Liver (tissue), 8 donors: ENCODE measurements at regions not wholly inside any gene's neighbourhood (a gene's known extent, or its start where the extent isn't known, plus 50 kb on each side); places are given as distances from the start of the nearest gene placed in this dataset.
"Not testable (repeated sequence)": the region's sequence is repeated elsewhere in the genome, so short reads cannot be mapped to it uniquely, and the experiment has no call there.

ENCODE experiments used
- DNase-seq: peaks from one replicate; pipeline ENCODE4 v3.0.0-alpha.2; 2017; ENCODE audit warnings: low spot score
- H3K27ac ChIP-seq, 2 donors: one replicate each; pipeline ENCODE4 v1.7.0; 2013; ENCODE audit warnings: inconsistent platforms in 2 of 2, low read length in 2 of 2, control low read depth in 1 of 2, low read depth in 1 of 2, mild to moderate bottlenecking in 1 of 2
- H3K27me3 ChIP-seq, 4 donors: one replicate each; pipeline versions ENCODE4 v1.6.1 to v1.7.0; 2013; ENCODE audit warnings: low read length in 3 of 4, inconsistent platforms in 1 of 4, mild to moderate bottlenecking in 1 of 4, moderate library complexity in 1 of 4; ENCODE audit not compliant: control insufficient read depth in 4 of 4, insufficient read depth in 4 of 4
- H3K36me3 ChIP-seq, 4 donors: one replicate each; pipeline versions ENCODE4 v1.6.1 to v1.7.0; 2013; ENCODE audit warnings: low read length in 3 of 4, mild to moderate bottlenecking in 3 of 4, low read depth in 1 of 4, moderate library complexity in 1 of 4; ENCODE audit not compliant: control insufficient read depth in 4 of 4, insufficient read depth in 3 of 4
- H3K4me1 ChIP-seq, 4 donors: one replicate each; pipeline versions ENCODE4 v1.6.1 to v1.7.0; 2013; ENCODE audit warnings: low read length in 3 of 4, mild to moderate bottlenecking in 3 of 4, moderate library complexity in 1 of 4; ENCODE audit not compliant: control insufficient read depth in 4 of 4, insufficient read depth in 4 of 4
- H3K4me3 ChIP-seq, 3 donors: one replicate each; pipeline versions ENCODE4 v1.6.1 to v1.7.0; 2013; ENCODE audit warnings: low read length in 3 of 3, control low read depth in 1 of 3, low read depth in 1 of 3, mild to moderate bottlenecking in 1 of 3
- H3K9ac ChIP-seq, 2 donors: one replicate each; pipeline ENCODE4 v1.7.0; 2013; ENCODE audit warnings: low read length in 2 of 2, mild to moderate bottlenecking in 2 of 2, moderate library complexity in 2 of 2, control low read depth in 1 of 2, low read depth in 1 of 2
- H3K9me3 ChIP-seq, 4 donors: one replicate each; pipeline versions ENCODE4 v1.6.1 to v1.7.0; 2013; ENCODE audit warnings: low read length in 3 of 4; ENCODE audit not compliant: control insufficient read depth in 4 of 4
- ATF3 ChIP-seq: IDR thresholded peaks from 2 replicates; pipeline ENCODE4 v1.6.1; 2016; ENCODE audit warnings: antibody characterized with exemption
- EGR1 ChIP-seq, 2 donors: IDR thresholded peaks; 2 replicates each; pipeline ENCODE4 v1.6.1; 2016 to 2018; ENCODE audit warnings: antibody characterized with exemption in 2 of 2, low read depth in 2 of 2
- FOXA1 ChIP-seq: IDR thresholded peaks from 2 replicates; pipeline ENCODE4 v1.6.1; 2016; ENCODE audit warnings: antibody characterized with exemption
- FOXA2 ChIP-seq: IDR thresholded peaks from 2 replicates; pipeline ENCODE4 v1.6.1; 2016; ENCODE audit warnings: antibody characterized with exemption
- GABPA ChIP-seq, 2 donors: IDR thresholded peaks in 1 of 2; conservative IDR thresholded peaks in 1 of 2; 2 replicates each; pipeline ENCODE4 v1.6.1; 2016; ENCODE audit warnings: antibody characterized with exemption in 2 of 2, mild to moderate bottlenecking in 1 of 2, moderate library complexity in 1 of 2
- HNF4A ChIP-seq, 2 donors: conservative IDR thresholded peaks; 2 replicates each; pipeline ENCODE4 v1.6.1; 2016; ENCODE audit warnings: antibody characterized with exemption in 2 of 2, mild to moderate bottlenecking in 2 of 2
- HNF4G ChIP-seq: IDR thresholded peaks from 2 replicates; pipeline ENCODE4 v1.6.1; 2016; ENCODE audit warnings: antibody characterized with exemption
- JUND ChIP-seq, 2 donors: IDR thresholded peaks; 2 replicates each; pipeline ENCODE4 v1.6.1; 2016; ENCODE audit warnings: antibody characterized with exemption in 2 of 2
- NR2F2 ChIP-seq: IDR thresholded peaks from 2 replicates; pipeline ENCODE4 v1.6.1; 2016; ENCODE audit warnings: antibody characterized with exemption
- RAD21 ChIP-seq, 2 donors: IDR thresholded peaks; 2 replicates each; pipeline ENCODE4 v1.6.1; 2016; ENCODE audit warnings: antibody characterized with exemption in 2 of 2, mild to moderate bottlenecking in 2 of 2
- REST ChIP-seq: IDR thresholded peaks from 2 replicates; pipeline ENCODE4 v1.6.1; 2016; ENCODE audit warnings: antibody characterized with exemption, mild to moderate bottlenecking
- RXRA ChIP-seq, 2 donors: IDR thresholded peaks; 2 replicates each; pipeline ENCODE4 v1.6.1; 2017 to 2018; ENCODE audit warnings: antibody characterized with exemption in 2 of 2, mild to moderate bottlenecking in 1 of 2
- SP1 ChIP-seq: IDR thresholded peaks from 2 replicates; pipeline ENCODE4 v1.6.1; 2018; ENCODE audit warnings: antibody characterized with exemption, mild to moderate bottlenecking
- TAF1 ChIP-seq: conservative IDR thresholded peaks from 2 replicates; pipeline ENCODE4 v1.6.1; 2016; ENCODE audit warnings: antibody characterized with exemption, mild to moderate bottlenecking
- YY1 ChIP-seq: IDR thresholded peaks from 2 replicates; pipeline ENCODE4 v1.6.1; 2016; ENCODE audit warnings: antibody characterized with exemption, mild to moderate bottlenecking
- ZBTB33 ChIP-seq: IDR thresholded peaks from 2 replicates; pipeline ENCODE4 v1.6.1; 2016; ENCODE audit warnings: antibody characterized with exemption
- WGBS: extraction: QIAGEN DNeasy Blood & Tissue Kit; methylation state at CpG from one replicate; pipeline ENCODE4 v1.1.7; 2013; 5-methylcytosine and 5-hydroxymethylcytosine counted together
- TF ChIP-seq, protein P1 (sequence below): IDR thresholded peaks from 2 replicates; pipeline ENCODE4 v1.6.1; 2016; ENCODE audit warnings: antibody characterized with exemption
- TF ChIP-seq, protein P2 (sequence below): fragments of 150-350 bp; IDR thresholded peaks from 2 replicates; pipeline ENCODE4 v1.5.1; 2017; ENCODE audit warnings: improper control_type of control experiment, low read depth, low read length; ENCODE audit not compliant: missing input control
- donor health status: healthy.
- donor health status: healthy.
- donor health status: healthy.
- donor health status: healthy.
- donor health status: healthy.

DNA sequence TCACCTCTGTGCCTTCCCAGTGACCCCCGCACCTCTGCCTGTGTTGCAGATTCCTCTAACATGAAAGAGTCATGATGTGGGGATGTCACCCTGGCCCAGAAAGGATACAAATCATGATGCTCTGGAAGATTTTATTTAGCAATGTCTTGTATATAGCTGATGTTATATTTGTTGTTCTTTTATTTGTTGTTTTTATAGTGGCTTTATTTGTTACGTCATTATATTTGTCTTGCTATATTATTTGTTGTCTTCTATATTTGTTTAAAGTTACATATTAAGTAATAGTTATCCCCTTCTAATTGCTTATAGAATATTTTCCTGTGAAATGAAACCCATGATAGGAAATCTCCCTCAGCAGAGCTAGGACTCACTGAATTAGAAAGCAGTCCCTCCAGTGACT lies 1149.2 kb downstream of the UQCRFS1 start:
- no peaks in the 10 kb centered on the region for H3K9me3 ChIP-seq
- no peak for DNase-seq
- 84% methylated on average over 2 of the region's 2 CpGs for WGBS
- no peak overlapping the region for H3K4me3 ChIP-seq
- TF ChIP-seq RAD21 (IDR thresholded peaks at IDR 0.05) (no peak), ZBTB33 (no peak), HNF4G (no peak), RXRA (IDR thresholded peaks at IDR 0.05) (no peak), EGR1 (IDR thresholded peaks at IDR 0.05; ENCODE audit: low read depth in 2 of 2) (no peak), TAF1 (no peak), SP1 (no peak), FOXA1 (no peak), JUND (IDR thresholded peaks at IDR 0.05) (no peak), YY1 (no peak)
- TF ChIP-seq, protein P1, sequence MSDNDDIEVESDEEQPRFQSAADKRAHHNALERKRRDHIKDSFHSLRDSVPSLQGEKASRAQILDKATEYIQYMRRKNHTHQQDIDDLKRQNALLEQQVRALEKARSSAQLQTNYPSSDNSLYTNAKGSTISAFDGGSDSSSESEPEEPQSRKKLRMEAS = no peak
- no peak overlapping the region for H3K9ac ChIP-seq
- H3K27ac ChIP-seq = no peak overlapping the region
- no peaks in the 10 kb centered on the region for H3K36me3 ChIP-seq
- no peaks in the 10 kb centered on the region for H3K4me1 ChIP-seq
- no peaks in the 10 kb centered on the region for H3K27me3 ChIP-seq

GRCh38 chr19:28061111-28061510 lies 1151.8 kb downstream of the UQCRFS1 start:
- Histone ChIP-seq H3K9me3 (peaks cover 0 to 6% (median 0%) of the 10 kb centered on the region in 4 donors), H3K4me1 (no peaks in the 10 kb centered on the region), H3K27ac (no peak overlapping the region), H3K27me3 (no peaks in the 10 kb centered on the region), H3K9ac (no peak overlapping the region), H3K4me3 (no peak overlapping the region), H3K36me3 (no peaks in the 10 kb centered on the region)
- no peak for DNase-seq
- 86% methylated on average over 1 of the region's 1 CpG for WGBS
- TF ChIP-seq TAF1 (no peak), HNF4A (conservative IDR thresholded peaks at IDR 0.05) (no peak), EGR1 (IDR thresholded peaks at IDR 0.05; ENCODE audit: low read depth in 2 of 2) (no peak), ZBTB33 (no peak), REST (no peak), JUND (IDR thresholded peaks at IDR 0.05) (no peak), FOXA2 (no peak), YY1 (no peak), FOXA1 (no peak), GABPA (IDR thresholded peaks at IDR 0.05 in 1 of 2, conservative IDR thresholded peaks at IDR 0.05 in 1 of 2) (no peak), RAD21 (IDR thresholded peaks at IDR 0.05) (no peak), SP1 (no peak), ATF3 (no peak), RXRA (IDR thresholded peaks at IDR 0.05) (no peak), HNF4G (no peak), NR2F2 (no peak)
- TF ChIP-seq, protein P2, sequence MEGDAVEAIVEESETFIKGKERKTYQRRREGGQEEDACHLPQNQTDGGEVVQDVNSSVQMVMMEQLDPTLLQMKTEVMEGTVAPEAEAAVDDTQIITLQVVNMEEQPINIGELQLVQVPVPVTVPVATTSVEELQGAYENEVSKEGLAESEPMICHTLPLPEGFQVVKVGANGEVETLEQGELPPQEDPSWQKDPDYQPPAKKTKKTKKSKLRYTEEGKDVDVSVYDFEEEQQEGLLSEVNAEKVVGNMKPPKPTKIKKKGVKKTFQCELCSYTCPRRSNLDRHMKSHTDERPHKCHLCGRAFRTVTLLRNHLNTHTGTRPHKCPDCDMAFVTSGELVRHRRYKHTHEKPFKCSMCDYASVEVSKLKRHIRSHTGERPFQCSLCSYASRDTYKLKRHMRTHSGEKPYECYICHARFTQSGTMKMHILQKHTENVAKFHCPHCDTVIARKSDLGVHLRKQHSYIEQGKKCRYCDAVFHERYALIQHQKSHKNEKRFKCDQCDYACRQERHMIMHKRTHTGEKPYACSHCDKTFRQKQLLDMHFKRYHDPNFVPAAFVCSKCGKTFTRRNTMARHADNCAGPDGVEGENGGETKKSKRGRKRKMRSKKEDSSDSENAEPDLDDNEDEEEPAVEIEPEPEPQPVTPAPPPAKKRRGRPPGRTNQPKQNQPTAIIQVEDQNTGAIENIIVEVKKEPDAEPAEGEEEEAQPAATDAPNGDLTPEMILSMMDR = no peak
- TF ChIP-seq, protein P1 = no peak

DNA sequence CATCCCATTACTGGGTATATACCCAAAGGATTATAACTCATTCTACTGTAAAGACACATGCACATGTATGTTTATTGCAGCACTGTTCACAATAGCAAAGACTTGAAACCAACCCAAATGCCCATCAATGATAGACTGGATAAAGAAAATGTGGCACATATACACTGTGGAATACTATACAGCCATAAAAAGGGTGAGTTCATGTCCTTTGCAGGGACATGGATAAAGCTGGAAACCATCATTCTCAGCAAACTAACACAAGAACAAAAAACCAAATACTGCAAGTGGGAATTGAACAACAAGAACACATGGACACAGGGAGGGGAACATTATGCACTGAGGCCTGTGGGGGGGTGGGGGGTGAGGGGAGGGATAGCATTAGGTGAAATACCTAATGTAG lies 1155.9 kb downstream of the UQCRFS1 start:
- DNase-seq, H3K36me3 ChIP-seq, H3K27ac ChIP-seq, H3K9ac ChIP-seq, H3K27me3 ChIP-seq, H3K4me1 ChIP-seq, H3K9me3 ChIP-seq, H3K4me3 ChIP-seq: not testable (repeated sequence)
